ENCODE measurements at regions not wholly inside any gene's neighbourhood (a gene's known extent, or its start where the extent isn't known, plus 50 kb on each side); places are given as distances from the start of the nearest gene placed in this dataset.

DNA sequence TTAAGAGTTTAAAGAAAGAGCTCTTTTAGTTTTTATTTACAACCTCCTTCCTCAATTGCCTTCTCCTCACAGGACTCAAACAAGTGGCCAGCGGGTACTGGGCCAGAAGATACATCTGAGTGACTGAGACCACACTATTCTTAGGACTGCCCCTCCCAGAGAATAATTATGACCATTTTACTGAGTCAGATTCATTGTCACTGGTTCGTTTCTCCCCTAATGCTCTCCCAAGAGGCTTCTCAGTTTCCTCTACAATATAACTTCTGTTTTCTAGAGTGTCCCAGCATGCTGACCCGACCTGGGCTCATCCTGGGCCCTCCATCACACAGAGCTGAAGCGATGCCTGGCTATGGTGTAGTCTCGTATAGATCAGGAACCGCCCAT is 279.9 kb downstream of the CD83 start:
- TF ChIP-seq, protein P1, sequence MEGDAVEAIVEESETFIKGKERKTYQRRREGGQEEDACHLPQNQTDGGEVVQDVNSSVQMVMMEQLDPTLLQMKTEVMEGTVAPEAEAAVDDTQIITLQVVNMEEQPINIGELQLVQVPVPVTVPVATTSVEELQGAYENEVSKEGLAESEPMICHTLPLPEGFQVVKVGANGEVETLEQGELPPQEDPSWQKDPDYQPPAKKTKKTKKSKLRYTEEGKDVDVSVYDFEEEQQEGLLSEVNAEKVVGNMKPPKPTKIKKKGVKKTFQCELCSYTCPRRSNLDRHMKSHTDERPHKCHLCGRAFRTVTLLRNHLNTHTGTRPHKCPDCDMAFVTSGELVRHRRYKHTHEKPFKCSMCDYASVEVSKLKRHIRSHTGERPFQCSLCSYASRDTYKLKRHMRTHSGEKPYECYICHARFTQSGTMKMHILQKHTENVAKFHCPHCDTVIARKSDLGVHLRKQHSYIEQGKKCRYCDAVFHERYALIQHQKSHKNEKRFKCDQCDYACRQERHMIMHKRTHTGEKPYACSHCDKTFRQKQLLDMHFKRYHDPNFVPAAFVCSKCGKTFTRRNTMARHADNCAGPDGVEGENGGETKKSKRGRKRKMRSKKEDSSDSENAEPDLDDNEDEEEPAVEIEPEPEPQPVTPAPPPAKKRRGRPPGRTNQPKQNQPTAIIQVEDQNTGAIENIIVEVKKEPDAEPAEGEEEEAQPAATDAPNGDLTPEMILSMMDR (IDR thresholded peaks at IDR 0.05; ENCODE audit: low read depth, low read length, poor library complexity, severe bottlenecking): no peak
- TF ChIP-seq EZH2phosphoT487 (IDR thresholded peaks at IDR 0.05; ENCODE audit: borderline replicate concordance, low read length): no peak
